GM19099 (cell line): ENCODE measurements at regions not wholly inside any gene's neighbourhood (a gene's known extent, or its start where the extent isn't known, plus 50 kb on each side); places are given as distances from the start of the nearest gene placed in this dataset.

Source experiments
- POLR2A ChIP-seq: IDR thresholded peaks from 3 replicates; pipeline ENCODE4 v1.6.1; 2011; ENCODE audit warnings: low read depth; ENCODE audit not compliant: insufficient read length; ENCODE audit errors: extremely low read depth

- no peak for TF ChIP-seq POLR2A
These were observed 1274.8 kb upstream of the SLC39A10 start for GRCh38 chr2:194382221-194382620.

- TF ChIP-seq POLR2A = no peak
These were observed 1277.0 kb upstream of the SLC39A10 start for GRCh38 chr2:194380011-194380410.

GRCh38 chr2:194363878-194364277 lies 1293.1 kb upstream of the SLC39A10 start:
- TF ChIP-seq POLR2A = no peak

- no peak for TF ChIP-seq POLR2A
These were observed 1293.7 kb upstream of the SLC39A10 start for GRCh38 chr2:194363295-194363694.

- TF ChIP-seq POLR2A = no peak
These were observed 1304.5 kb upstream of the SLC39A10 start for GRCh38 chr2:194352505-194352904.

GRCh38 chr2:194346193-194346592 lies 1310.8 kb upstream of the SLC39A10 start:
- TF ChIP-seq POLR2A = no peak

GRCh38 chr2:194345347-194345746 lies 1311.7 kb upstream of the SLC39A10 start:
- no peak for TF ChIP-seq POLR2A

- TF ChIP-seq POLR2A = no peak
These were observed 1313.9 kb upstream of the SLC39A10 start for GRCh38 chr2:194343167-194343566.

- TF ChIP-seq POLR2A = no peak
These were observed 1324.1 kb upstream of the SLC39A10 start for GRCh38 chr2:194332799-194333490.

GRCh38 chr2:194328456-194328855 lies 1328.6 kb upstream of the SLC39A10 start:
- TF ChIP-seq POLR2A = no peak

GRCh38 chr2:194327196-194327888 lies 1329.7 kb upstream of the SLC39A10 start:
- no peak for TF ChIP-seq POLR2A

- TF ChIP-seq POLR2A = no peak
These were observed 1333.3 kb upstream of the SLC39A10 start for GRCh38 chr2:194323740-194324139.

GRCh38 chr2:194320520-194320919 lies 1336.5 kb upstream of the SLC39A10 start:
- no peak for TF ChIP-seq POLR2A

GRCh38 chr2:194319222-194319992 lies 1337.6 kb upstream of the SLC39A10 start:
- no peak for TF ChIP-seq POLR2A

GRCh38 chr2:194314042-194314441 lies 1343.0 kb upstream of the SLC39A10 start:
- no peak for TF ChIP-seq POLR2A

GRCh38 chr2:194304191-194304590 lies 1352.8 kb upstream of the SLC39A10 start:
- TF ChIP-seq POLR2A = no peak
